ENCODE measurements at regions not wholly inside any gene's neighbourhood (a gene's known extent, or its start where the extent isn't known, plus 50 kb on each side); places are given as distances from the start of the nearest gene placed in this dataset.

DNA sequence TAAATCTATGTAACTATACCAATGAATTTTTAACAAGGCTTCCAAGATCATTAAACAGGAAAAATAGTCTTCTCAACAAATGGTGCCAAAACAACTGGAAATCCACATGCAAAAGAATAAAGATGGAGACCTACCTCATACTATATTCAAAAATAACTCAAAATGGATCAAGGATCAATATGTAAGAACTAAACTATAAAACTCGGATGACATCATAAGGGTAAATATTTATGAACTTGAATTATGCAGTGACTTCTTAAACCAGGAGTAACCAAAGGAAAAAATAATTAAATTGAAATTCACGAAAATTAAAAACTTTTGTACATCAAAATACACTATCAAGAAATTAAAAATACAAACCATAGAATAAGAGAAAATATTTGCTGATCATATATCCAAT is 728.7 kb upstream of the GHITM start:
- no peaks in the 10 kb centered on the region for H3K4me1 Mint-ChIP-seq (ENCODE audit: low read depth)
- no peak overlapping the region for H3K27ac Mint-ChIP-seq
- H3K4me3 Mint-ChIP-seq = no peak overlapping the region
- H3K36me3 Mint-ChIP-seq (ENCODE audit: low read depth) = no peaks in the 10 kb centered on the region
- no peaks in the 10 kb centered on the region for H3K27me3 Mint-ChIP-seq (ENCODE audit: low read depth)
- CTCF ChIA-PET = no interaction called here
- H3K9me3 Mint-ChIP-seq = peaks cover 7% of the 10 kb centered on the region
- intact Hi-C loops (cut with micrococcal nuclease) = no loop called here
- DNase-seq = no peak

DNA sequence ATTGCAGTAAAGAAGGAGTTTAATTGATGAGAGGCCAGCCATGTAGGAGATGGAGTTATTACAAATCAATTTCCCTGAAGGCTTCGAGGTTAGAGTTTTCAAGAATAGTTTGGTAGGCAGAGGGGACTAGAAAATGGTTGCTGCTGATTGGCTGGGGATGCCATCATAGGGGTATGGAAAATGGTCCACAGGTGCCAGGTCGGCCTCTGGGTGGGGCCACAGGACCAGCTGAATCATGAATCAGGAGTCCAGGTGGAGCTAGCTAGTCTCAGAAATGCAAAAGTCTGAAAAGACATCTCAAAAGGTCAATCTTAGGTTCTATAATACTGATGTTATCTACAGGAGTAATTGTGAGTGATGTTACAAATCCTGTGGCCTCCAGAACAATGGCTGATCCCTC is 714.0 kb upstream of the GHITM start:
- CTCF ChIA-PET = interaction anchor here (1.6 kb wide), 1 partner anchor 445 kb away, joined by 3 read pairs; no protein-coding TSS in a partner anchor
- H3K4me3 Mint-ChIP-seq = no peak overlapping the region
- DNase-seq = no peak
- peaks cover 4% of the 10 kb centered on the region for H3K9me3 Mint-ChIP-seq
- intact Hi-C loops (cut with micrococcal nuclease) = no loop called here
- no peaks in the 10 kb centered on the region for H3K4me1 Mint-ChIP-seq (ENCODE audit: low read depth)
- no peaks in the 10 kb centered on the region for H3K36me3 Mint-ChIP-seq (ENCODE audit: low read depth)
- H3K27ac Mint-ChIP-seq = no peak overlapping the region
- H3K27me3 Mint-ChIP-seq (ENCODE audit: low read depth) = no peaks in the 10 kb centered on the region

DNA sequence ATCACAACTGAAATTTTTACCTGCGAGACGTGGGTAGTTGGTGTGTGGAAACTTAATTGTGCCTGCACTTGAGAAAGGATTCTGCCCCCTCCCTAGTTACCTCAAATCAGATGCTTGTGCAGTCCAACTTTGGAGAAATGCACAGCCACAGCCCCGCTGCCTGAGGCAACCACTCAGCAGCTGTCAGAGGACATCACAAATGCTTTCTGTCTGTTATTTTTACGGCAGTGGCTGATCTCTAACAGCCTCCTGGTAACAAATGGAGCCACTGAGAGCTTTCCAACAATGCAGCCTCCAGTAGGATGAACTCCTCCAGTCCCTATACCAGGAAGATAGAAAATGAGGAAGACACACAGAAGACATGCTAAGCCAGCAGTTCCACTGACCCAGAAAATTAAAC is 712.2 kb upstream of the GHITM start:
- Mint-ChIP-seq H3K4me3 (no peak overlapping the region), H3K27ac (no peak overlapping the region), H3K27me3 (ENCODE audit: low read depth) (no peaks in the 10 kb centered on the region), H3K9me3 (peaks cover 4% of the 10 kb centered on the region), H3K36me3 (ENCODE audit: low read depth) (no peaks in the 10 kb centered on the region), H3K4me1 (ENCODE audit: low read depth) (no peaks in the 10 kb centered on the region)
- CTCF ChIA-PET = no interaction called here
- intact Hi-C loops (cut with micrococcal nuclease) = no loop called here
- no peak for DNase-seq

DNA sequence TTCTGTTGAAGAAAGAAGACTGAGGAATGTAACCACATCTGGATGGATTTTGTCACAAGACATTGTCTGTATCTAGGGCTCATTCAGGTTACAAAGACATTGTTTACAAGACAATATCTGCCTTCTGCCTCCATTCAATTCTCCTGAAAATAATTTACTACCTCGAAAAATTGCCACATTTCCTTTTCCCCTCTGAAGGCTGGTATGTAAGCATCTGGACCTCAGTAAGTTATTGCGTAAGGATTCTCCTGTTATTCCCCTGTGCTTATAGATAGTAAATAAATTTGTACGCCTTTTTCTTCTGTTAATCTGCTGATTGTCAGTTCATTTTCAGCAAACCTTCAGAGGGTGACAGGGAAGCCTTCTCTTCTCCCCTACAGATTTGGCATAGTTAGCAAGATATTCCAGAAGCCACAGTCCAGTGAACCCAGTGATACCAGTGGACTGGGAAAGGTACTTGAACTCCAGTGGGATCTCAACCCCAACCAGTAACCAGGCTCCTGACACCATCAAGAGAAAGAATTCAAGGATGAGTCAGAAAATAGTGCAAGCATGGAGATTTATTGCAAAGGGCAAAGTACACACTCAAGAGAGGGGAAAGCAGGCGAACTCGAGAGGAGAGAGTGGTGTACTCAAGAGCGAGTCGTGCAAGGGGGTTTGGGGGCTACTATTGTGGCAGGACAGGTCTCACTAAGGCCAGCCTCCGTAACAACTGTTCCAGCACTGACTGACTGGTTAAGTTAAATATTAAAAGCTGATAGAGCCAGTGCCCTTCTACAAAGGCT is 706.9 kb upstream of the GHITM start:
- intact Hi-C loops (cut with micrococcal nuclease) = no loop called here
- Mint-ChIP-seq H3K27ac (no peak overlapping the region), H3K4me1 (ENCODE audit: low read depth) (no peaks in the 10 kb centered on the region), H3K27me3 (ENCODE audit: low read depth) (no peaks in the 10 kb centered on the region), H3K36me3 (ENCODE audit: low read depth) (no peaks in the 10 kb centered on the region), H3K4me3 (no peak overlapping the region), H3K9me3 (peaks cover 5% of the 10 kb centered on the region)
- DNase-seq = no peak
- CTCF ChIA-PET = no interaction called here

DNA sequence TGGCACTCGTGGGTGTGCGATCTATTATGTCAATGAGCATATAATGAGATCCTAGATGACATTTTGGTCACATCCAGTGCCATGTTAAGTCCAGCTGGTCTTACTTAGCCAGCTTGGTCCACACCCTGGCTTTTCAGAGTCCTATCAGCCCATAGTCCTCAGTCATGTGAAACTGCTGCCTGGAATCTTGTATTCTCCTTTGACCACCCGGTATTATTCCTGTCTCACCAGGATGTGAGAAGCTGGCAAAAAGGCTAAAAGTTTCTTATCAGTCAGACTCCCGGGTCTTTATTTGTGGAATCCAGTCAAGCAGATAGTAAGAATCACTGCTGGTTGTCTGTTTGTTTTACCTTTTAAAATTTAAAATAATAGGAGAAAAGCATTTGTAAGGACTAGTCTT is 705.6 kb upstream of the GHITM start:
- DNase-seq = no peak
- no peak overlapping the region for H3K4me3 Mint-ChIP-seq
- intact Hi-C loops (cut with micrococcal nuclease) = no loop called here
- H3K36me3 Mint-ChIP-seq (ENCODE audit: low read depth) = no peaks in the 10 kb centered on the region
- H3K27me3 Mint-ChIP-seq (ENCODE audit: low read depth) = no peaks in the 10 kb centered on the region
- CTCF ChIA-PET = interaction anchor here (0.9 kb wide), 1 partner anchor 438 kb away, joined by 7 read pairs; no protein-coding TSS in a partner anchor
- H3K9me3 Mint-ChIP-seq = peaks cover 5% of the 10 kb centered on the region
- H3K27ac Mint-ChIP-seq = no peak overlapping the region
- no peaks in the 10 kb centered on the region for H3K4me1 Mint-ChIP-seq (ENCODE audit: low read depth)

DNA sequence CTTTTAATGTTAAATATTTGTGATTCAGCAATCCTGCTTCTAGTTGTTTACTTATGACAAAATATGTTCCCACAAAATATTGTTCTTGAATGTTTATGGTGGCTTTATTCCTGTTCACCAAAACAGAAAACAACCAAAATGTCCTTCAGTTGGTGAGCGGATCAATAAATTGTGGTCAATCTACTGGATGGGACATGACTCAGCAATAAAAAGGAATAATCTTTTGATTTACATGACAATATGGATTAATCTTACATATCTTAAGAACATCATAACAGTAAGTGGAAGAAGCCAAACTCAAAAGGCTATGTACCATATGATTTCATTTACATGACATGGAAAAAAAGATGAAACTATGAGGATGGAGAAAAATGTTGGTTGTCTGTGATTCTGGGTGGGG is 691.3 kb upstream of the GHITM start:
- no peak for DNase-seq
- intact Hi-C loops (cut with micrococcal nuclease) = no loop called here
- H3K9me3 Mint-ChIP-seq = peaks cover 9% of the 10 kb centered on the region
- CTCF ChIA-PET = no interaction called here
- no peak overlapping the region for H3K27ac Mint-ChIP-seq
- H3K36me3 Mint-ChIP-seq (ENCODE audit: low read depth) = no peaks in the 10 kb centered on the region
- no peaks in the 10 kb centered on the region for H3K4me1 Mint-ChIP-seq (ENCODE audit: low read depth)
- H3K27me3 Mint-ChIP-seq (ENCODE audit: low read depth) = no peaks in the 10 kb centered on the region
- no peak overlapping the region for H3K4me3 Mint-ChIP-seq

GRCh38 chr10:83458611-83459010 is 680.7 kb upstream of the GHITM start:
- Mint-ChIP-seq H3K4me3 (no peak overlapping the region), H3K27me3 (ENCODE audit: low read depth) (no peaks in the 10 kb centered on the region), H3K4me1 (ENCODE audit: low read depth) (no peaks in the 10 kb centered on the region), H3K9me3 (peaks cover 12% of the 10 kb centered on the region), H3K36me3 (ENCODE audit: low read depth) (peaks cover under 1% of the 10 kb centered on the region), H3K27ac (no peak overlapping the region)
- CTCF ChIA-PET = no interaction called here
- DNase-seq = no peak
- intact Hi-C loops (cut with micrococcal nuclease) = no loop called here

- DNase-seq = no peak
- CTCF ChIA-PET = no interaction called here
- H3K27ac Mint-ChIP-seq = no peak overlapping the region
- H3K4me1 Mint-ChIP-seq (ENCODE audit: low read depth) = no peaks in the 10 kb centered on the region
- peaks cover 1% of the 10 kb centered on the region for H3K36me3 Mint-ChIP-seq (ENCODE audit: low read depth)
- H3K4me3 Mint-ChIP-seq = no peak overlapping the region
- no peaks in the 10 kb centered on the region for H3K27me3 Mint-ChIP-seq (ENCODE audit: low read depth)
- peaks cover 13% of the 10 kb centered on the region for H3K9me3 Mint-ChIP-seq
- intact Hi-C loops (cut with micrococcal nuclease) = no loop called here
Observed at GRCh38 chr10:83459124-83459523, 680.2 kb upstream of the GHITM start.

DNA sequence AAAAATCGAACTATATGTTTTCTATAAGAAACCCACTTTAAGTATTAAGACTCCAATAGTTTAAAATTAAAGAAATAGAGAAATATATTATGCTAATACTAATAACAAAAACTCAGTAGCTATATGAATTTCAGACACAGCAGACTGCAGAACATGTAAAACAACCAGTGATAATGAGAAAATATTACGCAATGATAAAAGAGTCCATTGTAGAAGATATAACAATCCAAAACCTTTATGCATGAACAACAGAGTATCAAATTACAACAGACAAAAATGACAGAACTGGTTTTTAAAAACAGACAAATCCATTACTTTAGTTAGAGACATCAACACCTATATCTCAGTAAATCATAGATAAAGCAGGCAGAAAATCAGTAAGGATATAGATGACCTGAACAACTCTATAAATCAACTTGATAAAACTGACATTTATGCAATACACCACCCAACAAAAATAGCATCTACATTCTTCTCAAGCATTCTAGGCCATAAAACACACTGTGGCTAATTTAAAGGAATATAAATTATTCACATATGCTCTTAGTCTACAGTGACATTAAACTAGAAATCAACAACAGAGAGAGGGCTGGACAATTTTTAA is 669.5 kb upstream of the GHITM start:
- H3K4me3 Mint-ChIP-seq = no peak overlapping the region
- no peak overlapping the region for H3K27ac Mint-ChIP-seq
- CTCF ChIA-PET = no interaction called here
- intact Hi-C loops (cut with micrococcal nuclease) = no loop called here
- no peak for DNase-seq
- no peaks in the 10 kb centered on the region for H3K36me3 Mint-ChIP-seq (ENCODE audit: low read depth)
- H3K9me3 Mint-ChIP-seq = peaks cover 2% of the 10 kb centered on the region
- H3K27me3 Mint-ChIP-seq (ENCODE audit: low read depth) = no peaks in the 10 kb centered on the region
- H3K4me1 Mint-ChIP-seq (ENCODE audit: low read depth) = no peaks in the 10 kb centered on the region

DNA sequence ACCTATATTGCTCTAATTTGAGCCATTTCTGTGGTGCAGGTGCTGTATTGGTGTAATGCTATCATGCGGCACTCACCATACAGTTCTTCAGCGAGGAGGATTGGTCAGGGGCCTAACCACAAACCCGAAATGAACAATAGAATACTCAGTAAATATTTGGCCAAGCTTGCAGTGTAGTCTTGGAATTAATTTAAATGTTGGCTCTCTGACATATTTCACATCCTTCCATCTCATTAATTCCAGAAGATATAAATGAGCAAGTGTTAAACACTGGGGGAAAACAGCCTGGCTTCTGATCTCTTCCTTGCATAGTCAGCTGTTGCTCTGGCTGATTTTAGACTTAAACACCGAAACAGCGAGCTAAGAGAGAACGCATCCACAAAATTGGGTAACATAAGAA is 663.1 kb upstream of the GHITM start:
- Mint-ChIP-seq H3K27me3 (ENCODE audit: low read depth) (no peaks in the 10 kb centered on the region), H3K4me3 (no peak overlapping the region), H3K4me1 (ENCODE audit: low read depth) (no peaks in the 10 kb centered on the region), H3K9me3 (peaks cover 6% of the 10 kb centered on the region), H3K36me3 (ENCODE audit: low read depth) (no peaks in the 10 kb centered on the region), H3K27ac (no peak overlapping the region)
- intact Hi-C loops (cut with micrococcal nuclease) = no loop called here
- no peak for DNase-seq
- CTCF ChIA-PET = no interaction called here

GRCh38 chr10:83489161-83489560 is 650.1 kb upstream of the GHITM start:
- no peak for DNase-seq
- no peaks in the 10 kb centered on the region for H3K4me1 Mint-ChIP-seq (ENCODE audit: low read depth)
- no peak overlapping the region for H3K27ac Mint-ChIP-seq
- H3K27me3 Mint-ChIP-seq (ENCODE audit: low read depth) = no peaks in the 10 kb centered on the region
- no peak overlapping the region for H3K4me3 Mint-ChIP-seq
- intact Hi-C loops (cut with micrococcal nuclease) = no loop called here
- no peaks in the 10 kb centered on the region for H3K36me3 Mint-ChIP-seq (ENCODE audit: low read depth)
- CTCF ChIA-PET = no interaction called here
- no peaks in the 10 kb centered on the region for H3K9me3 Mint-ChIP-seq

- CTCF ChIA-PET = no interaction called here
- Mint-ChIP-seq H3K27me3 (ENCODE audit: low read depth) (no peaks in the 10 kb centered on the region), H3K4me3 (no peak overlapping the region), H3K27ac (no peak overlapping the region), H3K4me1 (ENCODE audit: low read depth) (no peaks in the 10 kb centered on the region), H3K9me3 (no peaks in the 10 kb centered on the region), H3K36me3 (ENCODE audit: low read depth) (no peaks in the 10 kb centered on the region)
- no peak for DNase-seq
- intact Hi-C loops (cut with micrococcal nuclease) = no loop called here
Observed at GRCh38 chr10:83492004-83492403, 647.3 kb upstream of the GHITM start.

- Mint-ChIP-seq H3K4me3 (no peak overlapping the region), H3K27me3 (ENCODE audit: low read depth) (no peaks in the 10 kb centered on the region), H3K9me3 (peaks cover 6% of the 10 kb centered on the region), H3K27ac (no peak overlapping the region), H3K4me1 (ENCODE audit: low read depth) (no peaks in the 10 kb centered on the region), H3K36me3 (ENCODE audit: low read depth) (no peaks in the 10 kb centered on the region)
- CTCF ChIA-PET = no interaction called here
- intact Hi-C loops (cut with micrococcal nuclease) = no loop called here
- DNase-seq = no peak
Observed at GRCh38 chr10:83512681-83513080, 626.6 kb upstream of the GHITM start.

Measured in activated naive CD4-positive, alpha-beta T cell treated with anti-CD3 and anti-CD28 coated beads for 36 hours (primary cell).